HL-60 (cell line): ENCODE measurements at regions not wholly inside any gene's neighbourhood (a gene's known extent, or its start where the extent isn't known, plus 50 kb on each side); places are given as distances from the start of the nearest gene placed in this dataset.

Experiments used
- GABPA ChIP-seq: IDR thresholded peaks from 2 replicates; pipeline ENCODE4 v1.6.1; 2012; ENCODE audit warnings: low read depth
- TF ChIP-seq, protein P1 (sequence below): IDR thresholded peaks from one replicate; pipeline ENCODE4 v1.5.1; 2011; ENCODE audit warnings: low read length, control low read depth, inconsistent platforms; ENCODE audit not compliant: insufficient read depth
- TF ChIP-seq, protein P2 (sequence below): IDR thresholded peaks from 2 replicates; pipeline ENCODE4 v1.6.1; 2012; ENCODE audit warnings: low read depth; ENCODE audit not compliant: insufficient replicate concordance

DNA sequence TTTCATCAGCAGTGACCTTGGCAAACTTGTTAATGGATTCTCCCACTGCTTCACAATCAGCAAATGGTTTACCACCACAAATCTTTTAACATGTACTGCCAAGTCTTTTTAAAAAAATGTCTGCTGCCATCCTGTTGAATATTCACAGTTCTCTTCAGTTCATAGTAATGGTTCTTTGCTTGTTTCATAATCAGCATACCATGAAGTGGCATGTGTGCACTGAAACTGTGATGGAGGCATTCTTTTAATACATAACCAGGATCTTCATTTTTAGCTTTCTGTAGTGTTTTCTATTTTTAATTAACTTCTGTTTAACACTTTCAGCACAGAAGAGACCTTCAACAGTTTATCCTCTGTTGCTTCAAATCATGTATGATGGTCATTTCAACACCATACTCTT lies 230.1 kb upstream of the ARSJ start:
- TF ChIP-seq, protein P1, sequence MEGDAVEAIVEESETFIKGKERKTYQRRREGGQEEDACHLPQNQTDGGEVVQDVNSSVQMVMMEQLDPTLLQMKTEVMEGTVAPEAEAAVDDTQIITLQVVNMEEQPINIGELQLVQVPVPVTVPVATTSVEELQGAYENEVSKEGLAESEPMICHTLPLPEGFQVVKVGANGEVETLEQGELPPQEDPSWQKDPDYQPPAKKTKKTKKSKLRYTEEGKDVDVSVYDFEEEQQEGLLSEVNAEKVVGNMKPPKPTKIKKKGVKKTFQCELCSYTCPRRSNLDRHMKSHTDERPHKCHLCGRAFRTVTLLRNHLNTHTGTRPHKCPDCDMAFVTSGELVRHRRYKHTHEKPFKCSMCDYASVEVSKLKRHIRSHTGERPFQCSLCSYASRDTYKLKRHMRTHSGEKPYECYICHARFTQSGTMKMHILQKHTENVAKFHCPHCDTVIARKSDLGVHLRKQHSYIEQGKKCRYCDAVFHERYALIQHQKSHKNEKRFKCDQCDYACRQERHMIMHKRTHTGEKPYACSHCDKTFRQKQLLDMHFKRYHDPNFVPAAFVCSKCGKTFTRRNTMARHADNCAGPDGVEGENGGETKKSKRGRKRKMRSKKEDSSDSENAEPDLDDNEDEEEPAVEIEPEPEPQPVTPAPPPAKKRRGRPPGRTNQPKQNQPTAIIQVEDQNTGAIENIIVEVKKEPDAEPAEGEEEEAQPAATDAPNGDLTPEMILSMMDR, result no peak
- no peak for TF ChIP-seq GABPA
- TF ChIP-seq, protein P2, sequence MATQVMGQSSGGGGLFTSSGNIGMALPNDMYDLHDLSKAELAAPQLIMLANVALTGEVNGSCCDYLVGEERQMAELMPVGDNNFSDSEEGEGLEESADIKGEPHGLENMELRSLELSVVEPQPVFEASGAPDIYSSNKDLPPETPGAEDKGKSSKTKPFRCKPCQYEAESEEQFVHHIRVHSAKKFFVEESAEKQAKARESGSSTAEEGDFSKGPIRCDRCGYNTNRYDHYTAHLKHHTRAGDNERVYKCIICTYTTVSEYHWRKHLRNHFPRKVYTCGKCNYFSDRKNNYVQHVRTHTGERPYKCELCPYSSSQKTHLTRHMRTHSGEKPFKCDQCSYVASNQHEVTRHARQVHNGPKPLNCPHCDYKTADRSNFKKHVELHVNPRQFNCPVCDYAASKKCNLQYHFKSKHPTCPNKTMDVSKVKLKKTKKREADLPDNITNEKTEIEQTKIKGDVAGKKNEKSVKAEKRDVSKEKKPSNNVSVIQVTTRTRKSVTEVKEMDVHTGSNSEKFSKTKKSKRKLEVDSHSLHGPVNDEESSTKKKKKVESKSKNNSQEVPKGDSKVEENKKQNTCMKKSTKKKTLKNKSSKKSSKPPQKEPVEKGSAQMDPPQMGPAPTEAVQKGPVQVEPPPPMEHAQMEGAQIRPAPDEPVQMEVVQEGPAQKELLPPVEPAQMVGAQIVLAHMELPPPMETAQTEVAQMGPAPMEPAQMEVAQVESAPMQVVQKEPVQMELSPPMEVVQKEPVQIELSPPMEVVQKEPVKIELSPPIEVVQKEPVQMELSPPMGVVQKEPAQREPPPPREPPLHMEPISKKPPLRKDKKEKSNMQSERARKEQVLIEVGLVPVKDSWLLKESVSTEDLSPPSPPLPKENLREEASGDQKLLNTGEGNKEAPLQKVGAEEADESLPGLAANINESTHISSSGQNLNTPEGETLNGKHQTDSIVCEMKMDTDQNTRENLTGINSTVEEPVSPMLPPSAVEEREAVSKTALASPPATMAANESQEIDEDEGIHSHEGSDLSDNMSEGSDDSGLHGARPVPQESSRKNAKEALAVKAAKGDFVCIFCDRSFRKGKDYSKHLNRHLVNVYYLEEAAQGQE, result no peak
